ENCODE measurements at regions not wholly inside any gene's neighbourhood (a gene's known extent, or its start where the extent isn't known, plus 50 kb on each side); places are given as distances from the start of the nearest gene placed in this dataset.

DNA sequence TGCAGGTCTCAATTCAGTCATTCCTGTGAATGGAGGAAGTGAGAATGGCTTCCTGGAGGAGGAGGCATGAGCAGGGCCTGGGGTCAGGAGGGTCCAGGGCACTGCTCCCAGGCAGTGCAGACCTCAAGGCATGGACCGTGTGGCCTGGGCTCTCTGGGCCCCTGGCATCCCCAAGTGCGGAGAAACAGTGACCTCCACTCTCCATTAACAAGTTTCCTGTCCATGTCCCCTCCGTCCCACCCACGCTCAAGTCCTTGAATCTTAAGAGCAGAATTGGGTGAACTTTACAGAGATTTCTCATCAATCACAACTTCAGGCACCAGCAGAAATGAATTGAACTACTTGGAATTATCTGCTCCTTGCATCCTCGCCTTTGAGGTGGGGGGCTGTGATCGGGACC is 211.1 kb downstream of the NPHP4 start:
- BruUV-seq (replicated peaks) = no TSS peak
- Mint-ChIP-seq H3K36me3 (ENCODE audit: insufficient read depth, unreplicated experiment) (no peaks in the 10 kb centered on the region), H3K27ac (ENCODE audit: unreplicated experiment) (no peak overlapping the region), H3K27me3 (ENCODE audit: unreplicated experiment) (no peaks in the 10 kb centered on the region), H3K4me3 (ENCODE audit: low read depth, unreplicated experiment) (no peak overlapping the region), H3K4me1 (ENCODE audit: low read depth, unreplicated experiment) (no peaks in the 10 kb centered on the region), H3K9me3 (ENCODE audit: low read depth, unreplicated experiment) (no peaks in the 10 kb centered on the region)
- DNase-seq = no peak
- CTCF ChIA-PET = no interaction called here
- intact Hi-C loops (cut with micrococcal nuclease; ENCODE audit: unreplicated experiment) = no loop called here
- TF ChIP-seq, protein P1, sequence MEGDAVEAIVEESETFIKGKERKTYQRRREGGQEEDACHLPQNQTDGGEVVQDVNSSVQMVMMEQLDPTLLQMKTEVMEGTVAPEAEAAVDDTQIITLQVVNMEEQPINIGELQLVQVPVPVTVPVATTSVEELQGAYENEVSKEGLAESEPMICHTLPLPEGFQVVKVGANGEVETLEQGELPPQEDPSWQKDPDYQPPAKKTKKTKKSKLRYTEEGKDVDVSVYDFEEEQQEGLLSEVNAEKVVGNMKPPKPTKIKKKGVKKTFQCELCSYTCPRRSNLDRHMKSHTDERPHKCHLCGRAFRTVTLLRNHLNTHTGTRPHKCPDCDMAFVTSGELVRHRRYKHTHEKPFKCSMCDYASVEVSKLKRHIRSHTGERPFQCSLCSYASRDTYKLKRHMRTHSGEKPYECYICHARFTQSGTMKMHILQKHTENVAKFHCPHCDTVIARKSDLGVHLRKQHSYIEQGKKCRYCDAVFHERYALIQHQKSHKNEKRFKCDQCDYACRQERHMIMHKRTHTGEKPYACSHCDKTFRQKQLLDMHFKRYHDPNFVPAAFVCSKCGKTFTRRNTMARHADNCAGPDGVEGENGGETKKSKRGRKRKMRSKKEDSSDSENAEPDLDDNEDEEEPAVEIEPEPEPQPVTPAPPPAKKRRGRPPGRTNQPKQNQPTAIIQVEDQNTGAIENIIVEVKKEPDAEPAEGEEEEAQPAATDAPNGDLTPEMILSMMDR (IDR thresholded peaks at IDR 0.05; ENCODE audit: unreplicated experiment) = no peak

DNA sequence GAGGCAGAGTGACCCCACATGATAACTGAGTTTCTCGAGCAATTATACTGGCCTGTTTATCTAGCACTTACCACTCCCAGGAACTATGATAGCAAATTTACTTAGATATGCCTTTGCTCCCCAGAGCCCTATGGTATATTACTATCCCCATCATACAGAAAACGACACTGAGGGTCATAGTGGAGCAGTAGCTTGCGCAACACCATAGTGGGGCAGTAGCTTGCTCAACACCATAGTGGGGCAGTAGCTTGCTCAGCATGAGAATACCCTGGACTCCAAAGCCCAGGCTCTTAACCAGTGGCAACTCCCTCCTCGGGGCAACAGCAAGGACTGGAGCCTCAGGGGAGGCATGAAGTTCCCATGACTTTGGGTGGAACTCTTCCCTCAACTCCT is 211.9 kb downstream of the NPHP4 start:
- H3K36me3 Mint-ChIP-seq (ENCODE audit: insufficient read depth, unreplicated experiment) = no peaks in the 10 kb centered on the region
- no peaks in the 10 kb centered on the region for H3K4me1 Mint-ChIP-seq (ENCODE audit: low read depth, unreplicated experiment)
- CTCF ChIA-PET = no interaction called here
- intact Hi-C loops (cut with micrococcal nuclease; ENCODE audit: unreplicated experiment) = no loop called here
- TF ChIP-seq, protein P1 (IDR thresholded peaks at IDR 0.05; ENCODE audit: unreplicated experiment) = no peak
- no peak overlapping the region for H3K27ac Mint-ChIP-seq (ENCODE audit: unreplicated experiment)
- no peaks in the 10 kb centered on the region for H3K9me3 Mint-ChIP-seq (ENCODE audit: low read depth, unreplicated experiment)
- BruUV-seq (replicated peaks) = no TSS peak
- DNase-seq = no peak
- H3K4me3 Mint-ChIP-seq (ENCODE audit: low read depth, unreplicated experiment) = no peak overlapping the region
- H3K27me3 Mint-ChIP-seq (ENCODE audit: unreplicated experiment) = peaks cover 2% of the 10 kb centered on the region

GRCh38 chr1:5779608-5780323 is 212.5 kb downstream of the NPHP4 start:
- Mint-ChIP-seq H3K36me3 (ENCODE audit: insufficient read depth, unreplicated experiment) (no peaks in the 10 kb centered on the region), H3K9me3 (ENCODE audit: low read depth, unreplicated experiment) (no peaks in the 10 kb centered on the region), H3K27me3 (ENCODE audit: unreplicated experiment) (peaks cover 8% of the 10 kb centered on the region), H3K4me3 (ENCODE audit: low read depth, unreplicated experiment) (no peak overlapping the region), H3K27ac (ENCODE audit: unreplicated experiment) (no peak overlapping the region), H3K4me1 (ENCODE audit: low read depth, unreplicated experiment) (no peaks in the 10 kb centered on the region)
- intact Hi-C loops (cut with micrococcal nuclease; ENCODE audit: unreplicated experiment) = no loop called here
- CTCF ChIA-PET = no interaction called here
- BruUV-seq (replicated peaks) = no TSS peak
- no peak for DNase-seq
- TF ChIP-seq, protein P1 (IDR thresholded peaks at IDR 0.05; ENCODE audit: unreplicated experiment) = no peak

- CTCF ChIA-PET = no interaction called here
- Mint-ChIP-seq H3K36me3 (ENCODE audit: insufficient read depth, unreplicated experiment) (no peaks in the 10 kb centered on the region), H3K27me3 (ENCODE audit: unreplicated experiment) (peaks cover 23% of the 10 kb centered on the region), H3K4me3 (ENCODE audit: low read depth, unreplicated experiment) (no peak overlapping the region), H3K9me3 (ENCODE audit: low read depth, unreplicated experiment) (no peaks in the 10 kb centered on the region), H3K27ac (ENCODE audit: unreplicated experiment) (no peak overlapping the region), H3K4me1 (ENCODE audit: low read depth, unreplicated experiment) (no peaks in the 10 kb centered on the region)
- TF ChIP-seq, protein P1 (IDR thresholded peaks at IDR 0.05; ENCODE audit: unreplicated experiment) = no peak
- intact Hi-C loops (cut with micrococcal nuclease; ENCODE audit: unreplicated experiment) = no loop called here
- no TSS peak for BruUV-seq (replicated peaks)
- DNase-seq = no peak
Measured at GRCh38 chr1:5776035-5776550, 216.1 kb downstream of the NPHP4 start.
